HG03064 (cell line): ENCODE measurements at regions not wholly inside any gene's neighbourhood (a gene's known extent, or its start where the extent isn't known, plus 50 kb on each side); places are given as distances from the start of the nearest gene placed in this dataset.

Experiments used
- ATAC-seq: cut with Tn5 transposase; IDR thresholded peaks from one replicate; pipeline ENCODE4 v1.9.1; 2021; ENCODE audit warnings: low read depth; ENCODE audit not compliant: unreplicated experiment

DNA sequence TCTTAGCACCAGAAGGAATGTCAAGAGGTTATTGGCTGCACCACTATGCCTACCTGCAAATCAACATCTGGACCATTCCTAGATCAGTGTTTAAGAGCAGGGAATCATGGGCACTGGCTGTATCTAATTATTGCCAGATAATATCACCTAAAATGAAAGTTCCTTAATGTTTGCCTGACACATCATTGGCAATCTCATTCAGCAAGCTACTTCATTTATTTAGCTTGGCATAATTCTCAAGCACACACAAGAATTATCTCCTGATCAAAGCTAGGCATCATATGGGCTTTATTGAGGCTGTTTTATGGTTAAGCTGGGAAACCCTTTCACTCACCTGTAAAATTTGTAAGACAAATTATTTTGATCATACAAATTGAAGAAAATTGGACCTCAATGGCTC, 581.7 kb downstream of the INHBA start:
- ATAC-seq: no peak

DNA sequence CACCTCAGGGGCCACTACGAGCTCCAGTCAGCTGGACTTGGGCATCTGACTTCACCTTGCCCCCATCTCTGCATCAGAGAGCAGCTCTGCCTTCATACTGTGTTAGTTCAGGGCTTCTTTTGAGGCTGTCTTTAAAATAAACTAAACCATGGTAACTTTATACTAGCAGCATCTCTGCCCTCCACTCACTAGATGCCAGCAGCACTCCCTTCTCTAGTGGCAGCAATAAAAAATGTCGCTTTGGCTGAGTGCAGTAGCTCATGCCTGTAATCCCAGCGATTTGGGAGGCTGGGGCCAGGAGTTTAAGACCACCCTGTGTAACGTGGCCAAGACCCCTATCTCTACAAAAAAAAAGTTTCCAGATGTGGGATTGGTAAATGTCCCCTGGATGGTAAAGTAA, 584.4 kb downstream of the INHBA start:
- no peak for ATAC-seq

DNA sequence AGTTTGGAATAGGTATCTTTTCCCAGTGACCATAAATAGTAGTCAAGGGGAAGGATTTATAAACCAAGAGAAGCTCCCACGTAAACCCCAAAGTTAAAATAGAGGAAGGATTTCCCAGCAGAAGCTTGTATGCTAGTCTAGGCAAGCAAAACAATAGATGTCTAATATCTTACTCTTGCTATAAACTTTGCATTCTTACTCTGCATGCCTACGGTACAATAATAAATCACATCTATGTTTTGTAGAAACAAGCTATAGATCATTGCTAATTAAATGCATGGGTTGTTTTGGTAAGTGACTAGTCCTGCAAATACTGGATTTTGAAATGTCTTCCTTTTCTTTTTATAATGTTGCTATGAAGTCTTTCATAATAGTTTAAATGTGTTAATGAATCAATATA, 585.5 kb downstream of the INHBA start:
- no peak for ATAC-seq

DNA sequence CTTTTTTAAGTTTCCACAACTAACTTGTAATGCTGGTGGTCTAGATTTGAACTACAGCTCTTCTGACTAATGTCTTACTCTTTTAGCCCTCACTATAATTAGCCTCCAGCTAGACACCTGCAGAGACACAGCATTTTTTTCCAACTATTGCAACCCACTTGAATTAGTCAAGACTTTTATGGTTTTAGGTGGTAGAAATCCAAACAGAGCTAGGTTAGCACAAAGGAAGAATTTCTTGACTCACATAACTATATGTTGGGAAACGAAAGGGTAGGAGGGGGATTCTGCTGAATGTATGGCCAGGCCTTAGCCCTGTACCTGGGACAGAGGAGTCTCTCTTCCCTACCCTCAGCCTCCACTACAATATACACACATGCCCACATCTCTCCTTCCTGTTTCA, 586.1 kb downstream of the INHBA start:
- no peak for ATAC-seq

DNA sequence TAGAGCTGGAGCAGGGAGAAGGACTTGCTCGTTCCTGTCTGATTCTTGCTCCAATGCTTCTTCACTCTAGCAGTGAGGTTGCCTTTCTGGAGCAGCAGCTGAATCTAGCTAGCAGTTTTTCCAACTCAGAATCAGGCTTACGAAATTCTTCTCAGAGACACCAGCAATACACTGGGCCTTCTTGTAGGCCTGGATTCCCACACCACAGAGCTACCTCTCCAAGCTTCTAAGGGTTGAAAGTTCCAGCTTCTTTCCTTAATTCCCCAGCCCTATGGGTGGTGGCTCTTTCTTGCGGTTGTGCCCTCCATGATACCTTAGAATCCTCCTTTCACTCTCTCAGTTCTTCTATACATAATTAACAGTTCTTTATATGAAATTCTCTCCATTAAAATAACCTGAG, 586.6 kb downstream of the INHBA start:
- no peak for ATAC-seq

DNA sequence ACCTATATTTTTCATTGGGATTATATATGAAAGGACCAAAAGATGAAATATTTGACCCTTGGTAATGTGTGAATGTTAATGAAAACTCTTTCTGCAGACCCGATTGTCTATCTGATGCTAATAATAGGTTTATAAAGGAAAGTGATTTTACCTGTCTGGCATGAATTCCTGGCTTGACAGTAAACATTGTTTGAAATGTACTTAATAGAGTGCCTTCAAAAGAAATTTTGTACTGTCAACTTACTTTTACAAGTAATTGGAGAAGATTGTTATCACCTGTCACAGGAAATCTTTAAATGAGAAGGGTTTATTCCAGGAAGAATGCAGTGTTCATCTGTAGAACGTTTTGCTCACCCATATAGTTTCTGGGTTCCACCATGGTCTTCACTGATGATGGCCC, 588.2 kb downstream of the INHBA start:
- no peak for ATAC-seq

DNA sequence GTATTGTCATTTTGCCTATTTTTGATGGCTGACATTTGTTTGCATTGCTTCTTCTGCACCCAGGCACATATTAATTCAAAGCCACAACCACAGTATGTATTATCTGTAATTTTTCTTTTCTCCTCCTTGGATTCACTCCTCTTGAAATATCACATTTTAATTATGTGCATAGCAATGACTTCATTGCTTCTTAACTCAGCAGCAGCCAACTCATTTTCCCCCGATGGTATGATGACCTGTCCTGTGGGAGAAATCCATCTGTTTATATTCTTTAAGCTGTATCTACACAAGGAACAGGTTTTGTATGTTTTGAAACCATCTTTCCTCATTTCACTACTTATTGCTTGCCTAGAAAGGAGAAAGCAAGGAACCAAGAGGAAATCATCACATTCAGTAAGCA, 588.8 kb downstream of the INHBA start:
- ATAC-seq: no peak

DNA sequence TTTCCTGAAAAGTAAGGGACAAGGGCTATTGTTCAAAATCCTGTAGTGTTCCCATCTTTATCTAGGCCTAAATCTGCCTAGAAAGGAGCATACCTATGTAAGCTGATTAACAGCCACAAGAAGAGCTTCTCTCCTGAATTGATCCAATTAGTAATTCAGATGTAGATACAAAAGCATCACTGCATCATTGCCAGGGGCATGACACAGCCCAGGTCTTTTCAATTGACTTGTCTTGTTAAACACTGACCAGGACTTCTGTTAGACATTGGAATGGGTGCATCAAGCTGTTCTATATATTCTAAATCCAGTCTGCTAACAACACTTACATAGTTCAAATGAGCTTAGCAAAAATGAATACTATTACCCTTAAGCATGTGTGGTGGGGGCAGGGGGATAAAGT, 589.2 kb downstream of the INHBA start:
- no peak for ATAC-seq

DNA sequence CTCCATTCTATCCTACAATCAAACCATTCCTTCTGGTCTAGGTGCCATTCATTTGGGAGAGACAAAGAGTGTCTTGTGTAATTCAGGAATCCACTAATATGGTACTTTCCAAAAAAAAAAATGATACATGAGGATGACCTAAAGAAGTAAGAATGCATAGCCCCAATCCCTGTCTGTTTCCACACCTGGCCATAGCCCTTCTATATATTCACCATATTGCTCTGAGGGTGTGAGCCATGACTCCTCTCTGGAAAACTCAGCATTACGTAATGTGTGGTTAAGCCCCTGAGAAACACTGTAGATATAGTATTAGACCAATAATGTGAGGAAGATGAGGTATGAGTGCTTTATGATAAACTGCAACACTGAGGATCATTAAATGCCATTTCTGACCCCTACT, 592.7 kb downstream of the INHBA start:
- no peak for ATAC-seq

DNA sequence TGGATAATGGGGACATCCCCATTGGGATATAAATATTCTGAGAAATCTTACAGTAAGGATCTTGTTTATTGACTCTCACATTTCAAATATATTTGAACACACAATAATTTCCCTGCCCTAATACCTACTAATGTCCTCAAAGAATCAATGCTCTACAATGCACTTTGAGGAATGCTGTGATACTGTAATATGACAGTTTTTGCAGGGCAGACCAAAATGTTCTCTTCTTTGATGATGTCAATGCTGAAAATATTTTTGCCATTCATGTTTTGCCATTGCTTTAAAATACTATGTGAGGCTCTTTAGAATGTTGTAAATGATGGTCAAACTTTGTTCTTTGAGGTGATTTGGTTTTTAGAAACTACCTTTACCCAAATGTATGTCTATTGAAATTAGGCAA, 594.1 kb downstream of the INHBA start:
- no peak for ATAC-seq

DNA sequence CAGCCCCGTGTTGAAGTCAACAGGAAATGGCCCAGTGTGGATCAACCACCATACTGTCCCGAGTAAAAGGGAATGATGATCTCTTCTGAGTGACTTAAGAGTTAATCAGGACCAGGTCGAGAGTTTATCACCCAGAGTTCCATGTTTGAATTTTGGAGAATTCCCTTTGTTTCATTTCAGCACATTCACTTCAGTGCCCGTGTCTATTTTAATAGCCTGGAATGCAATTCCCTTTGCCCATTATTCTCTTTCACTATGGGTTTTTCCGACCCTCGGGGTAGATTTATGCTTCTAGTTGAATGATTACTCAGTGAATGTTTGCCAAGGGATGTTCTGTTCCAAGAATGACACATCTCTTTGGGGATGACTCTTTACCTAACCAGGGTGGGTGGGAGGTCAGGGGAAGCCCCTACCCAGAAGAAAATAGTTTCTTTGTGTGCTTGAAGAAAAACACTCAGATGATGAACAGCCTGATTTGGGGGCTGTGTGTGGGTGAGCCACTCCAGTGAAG, 594.9 kb downstream of the INHBA start:
- ATAC-seq: no peak

DNA sequence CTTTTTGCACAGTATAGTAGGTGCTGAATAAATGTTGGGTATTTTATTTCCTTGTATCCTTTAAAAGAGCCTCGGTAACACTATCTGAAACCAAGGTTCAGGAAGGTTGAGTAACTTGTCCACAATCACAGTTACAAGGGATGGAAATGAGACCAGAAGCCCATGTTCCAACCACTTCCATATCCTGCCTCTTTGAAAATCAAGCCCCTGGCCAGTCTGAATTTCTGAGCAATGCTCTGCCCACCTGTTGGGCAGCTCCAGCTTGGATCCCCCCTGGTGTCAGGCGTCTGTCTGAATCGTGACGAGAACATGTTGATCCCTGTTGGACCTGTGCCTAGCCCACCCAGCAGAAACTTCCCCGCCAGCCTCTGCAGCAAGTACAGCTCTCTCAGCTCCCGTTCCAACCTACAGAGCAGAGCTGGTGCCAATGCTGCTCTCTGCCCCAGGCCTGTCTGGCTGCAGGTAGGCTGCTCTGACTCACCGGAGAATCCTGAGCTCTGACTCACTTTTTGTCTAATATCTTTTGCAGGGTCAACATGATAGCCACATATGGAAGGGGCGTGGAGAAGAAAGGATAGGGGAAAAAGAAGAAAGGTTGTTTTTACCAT, 595.5 kb downstream of the INHBA start:
- ATAC-seq: no peak

DNA sequence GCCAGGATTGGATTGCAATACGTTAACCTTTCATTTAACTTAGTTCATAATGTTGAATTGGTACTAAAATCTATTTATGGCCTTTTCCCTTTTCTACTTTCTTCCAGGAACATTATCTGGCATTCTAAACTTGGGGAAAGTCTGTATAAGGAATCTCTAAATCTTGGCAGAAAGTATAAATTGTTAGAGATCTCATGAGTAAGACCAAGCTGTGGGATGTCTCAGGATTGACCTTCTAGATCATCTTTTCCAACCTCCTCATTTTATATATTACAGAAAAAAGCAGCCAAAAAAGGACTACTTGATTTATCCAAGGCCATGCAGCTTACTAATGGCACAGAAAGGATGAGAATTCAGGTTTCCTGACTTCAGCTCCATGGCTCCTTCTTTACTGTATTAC, 598.3 kb downstream of the INHBA start:
- no peak for ATAC-seq

DNA sequence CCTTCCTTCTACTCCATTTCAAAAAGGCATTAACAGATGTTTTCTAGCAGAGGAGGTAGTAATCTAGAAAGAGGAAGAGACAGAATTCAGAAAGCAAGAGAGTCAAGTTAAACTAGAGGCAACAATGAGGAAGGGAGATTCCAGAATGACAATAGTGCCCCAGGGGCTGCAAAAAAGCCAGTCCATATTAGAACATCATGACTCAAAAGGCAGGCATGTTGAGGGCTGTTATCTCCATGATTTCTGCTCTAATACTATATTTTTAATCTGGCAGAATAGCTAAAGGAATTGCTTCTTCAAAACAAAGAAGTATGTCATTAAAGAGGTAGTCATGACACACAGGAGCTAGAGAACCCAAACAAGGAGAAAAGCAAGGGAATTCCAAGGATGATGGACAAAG, 599.6 kb downstream of the INHBA start:
- ATAC-seq: no peak

DNA sequence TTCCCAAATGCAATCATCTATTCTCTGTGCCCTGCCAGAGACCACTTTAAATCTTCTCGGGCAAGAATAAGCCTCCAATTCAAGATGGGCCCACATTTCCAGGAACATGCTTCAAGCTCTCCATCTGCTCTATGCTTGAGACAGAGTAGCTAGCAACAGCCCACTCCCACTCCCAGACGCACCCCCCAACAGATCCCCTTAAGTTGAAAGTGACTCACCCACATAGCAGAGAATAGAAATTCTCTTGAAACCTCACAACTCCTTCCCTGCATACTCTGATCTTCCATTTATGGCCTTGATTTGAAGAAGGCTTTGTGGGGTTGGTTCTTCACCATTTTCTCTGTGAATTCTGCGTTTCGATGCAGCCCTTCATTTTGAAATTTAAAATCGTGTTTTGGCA, 604.0 kb downstream of the INHBA start:
- no peak for ATAC-seq

DNA sequence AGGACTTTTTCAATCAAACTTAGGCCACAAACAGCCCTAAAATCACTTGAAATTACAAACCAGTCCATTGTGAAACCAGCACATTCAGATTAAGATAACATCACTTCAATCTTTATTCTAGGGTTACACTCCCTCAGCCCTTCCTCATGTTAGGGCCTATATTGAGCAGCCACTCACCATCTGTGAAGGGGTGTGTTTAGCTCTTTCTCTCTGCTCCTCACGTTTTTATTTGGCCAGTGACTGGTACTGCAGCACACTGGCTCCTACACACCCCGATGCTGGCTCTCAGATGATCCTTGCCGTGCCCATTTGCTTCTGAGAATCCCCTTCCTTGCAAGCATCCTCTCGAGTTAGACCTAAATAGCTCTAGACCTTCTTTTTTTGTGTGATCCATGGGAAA, 604.5 kb downstream of the INHBA start:
- no peak for ATAC-seq

DNA sequence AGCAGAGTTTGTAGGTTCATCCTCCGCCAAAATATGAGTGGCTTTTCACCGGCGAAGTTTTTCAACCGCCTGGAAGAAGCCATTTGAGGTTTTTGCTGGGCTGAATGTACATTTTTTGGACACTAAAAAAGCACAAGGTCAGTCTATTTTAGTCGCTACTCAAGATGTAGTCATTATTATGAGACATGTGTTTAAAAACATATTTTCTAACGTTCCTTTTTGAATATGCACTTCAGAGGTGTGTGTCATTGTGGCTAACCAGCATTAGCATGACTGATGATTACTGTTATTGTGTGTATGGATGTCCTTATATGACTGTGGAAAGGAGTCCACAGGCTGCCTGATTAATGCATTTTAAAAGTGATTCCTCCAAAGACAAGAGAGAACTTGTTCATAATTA, 605.4 kb downstream of the INHBA start:
- ATAC-seq: no peak

DNA sequence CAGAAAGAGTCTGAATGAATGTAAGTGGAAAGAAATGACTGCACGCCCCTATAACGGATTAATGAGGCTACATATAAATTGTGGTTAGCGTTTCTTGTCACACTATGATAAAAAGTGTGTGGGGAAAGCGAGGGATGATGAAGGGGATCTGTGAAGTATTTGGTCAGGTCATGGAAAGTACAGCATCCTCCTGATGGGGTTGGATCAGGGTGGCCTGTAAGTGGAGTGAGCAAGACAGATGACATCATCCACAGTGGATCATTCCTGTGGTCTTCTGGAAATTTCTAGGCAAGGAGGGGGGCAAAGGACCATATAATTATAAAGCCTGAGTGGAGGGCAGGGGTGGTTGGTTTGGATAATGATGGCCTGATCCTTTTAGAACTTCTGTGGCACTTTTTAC, 606.0 kb downstream of the INHBA start:
- no peak for ATAC-seq

DNA sequence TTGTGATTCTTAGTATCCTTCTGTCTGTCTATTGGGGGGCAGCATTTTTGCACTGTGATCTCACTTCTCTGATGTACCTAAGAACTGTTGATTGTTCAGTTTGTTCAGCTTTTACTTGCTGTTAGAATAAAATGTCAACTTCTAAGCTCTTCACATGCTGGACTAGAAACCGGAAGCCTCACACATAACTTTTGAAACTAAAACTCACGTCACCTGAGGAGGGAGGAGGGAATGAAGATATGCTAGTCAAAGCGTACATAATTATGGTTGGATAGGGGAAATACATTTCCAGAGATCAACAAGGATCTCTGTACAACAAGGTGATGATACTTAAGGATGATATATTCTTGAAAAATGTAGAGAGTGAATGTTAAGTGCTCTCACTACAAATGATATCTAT, 609.7 kb downstream of the INHBA start:
- no peak for ATAC-seq

DNA sequence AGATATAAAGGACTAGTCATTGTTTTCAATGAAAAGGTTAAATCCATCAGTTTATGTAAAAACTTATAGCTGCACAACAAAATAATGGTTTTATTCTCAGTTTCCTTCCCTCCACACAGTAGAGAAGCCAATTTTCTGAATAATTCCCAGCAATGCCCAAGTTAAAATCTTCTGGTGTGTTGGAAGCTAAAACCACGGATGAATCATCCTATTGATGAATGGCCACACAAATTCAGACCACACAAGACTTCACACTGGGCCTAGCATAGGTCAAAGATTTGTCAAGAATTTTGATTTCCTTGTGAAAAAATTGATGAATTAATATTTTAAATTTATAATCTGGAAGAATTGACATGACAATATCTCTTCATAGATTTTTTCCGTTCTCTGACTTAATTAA, 617.6 kb downstream of the INHBA start:
- no peak for ATAC-seq

DNA sequence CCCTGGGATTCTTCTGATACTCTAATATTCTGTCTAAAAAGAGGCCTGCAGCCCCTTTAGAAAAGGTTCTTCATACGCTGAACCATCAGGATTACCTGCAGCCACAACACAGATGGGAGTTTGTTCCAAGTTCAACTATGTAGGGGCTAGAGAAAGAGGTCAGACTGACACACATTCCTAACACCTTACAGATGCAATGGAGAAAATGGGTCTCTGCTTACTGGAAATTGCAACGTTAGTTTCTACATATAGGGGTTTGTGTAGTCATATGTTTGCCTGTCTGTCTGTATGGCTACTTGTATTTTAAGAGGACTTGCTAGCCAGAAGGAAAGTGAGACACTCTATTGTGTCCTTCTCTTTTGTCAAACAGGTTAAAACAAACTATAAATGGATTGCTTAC, 618.5 kb downstream of the INHBA start:
- ATAC-seq: no peak

DNA sequence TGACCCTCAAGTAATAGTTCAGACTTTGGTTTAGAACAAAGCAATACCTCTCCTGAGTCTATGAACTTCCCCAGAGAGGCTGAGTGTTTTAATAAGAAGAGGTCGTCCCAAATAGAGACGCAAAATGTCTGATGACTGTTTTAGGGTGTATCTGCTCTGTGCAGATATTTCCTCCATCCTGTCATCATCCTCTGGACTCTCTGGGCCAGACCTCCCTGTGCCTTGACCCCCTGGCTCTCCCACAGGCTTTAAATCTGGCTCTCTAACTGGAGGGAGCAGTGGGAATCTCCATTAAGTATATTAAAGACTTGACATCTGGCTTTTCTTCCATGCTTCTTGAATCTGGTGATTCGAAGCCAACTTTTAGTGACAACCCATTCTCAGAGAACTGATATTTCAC, 633.3 kb downstream of the INHBA start:
- no peak for ATAC-seq

DNA sequence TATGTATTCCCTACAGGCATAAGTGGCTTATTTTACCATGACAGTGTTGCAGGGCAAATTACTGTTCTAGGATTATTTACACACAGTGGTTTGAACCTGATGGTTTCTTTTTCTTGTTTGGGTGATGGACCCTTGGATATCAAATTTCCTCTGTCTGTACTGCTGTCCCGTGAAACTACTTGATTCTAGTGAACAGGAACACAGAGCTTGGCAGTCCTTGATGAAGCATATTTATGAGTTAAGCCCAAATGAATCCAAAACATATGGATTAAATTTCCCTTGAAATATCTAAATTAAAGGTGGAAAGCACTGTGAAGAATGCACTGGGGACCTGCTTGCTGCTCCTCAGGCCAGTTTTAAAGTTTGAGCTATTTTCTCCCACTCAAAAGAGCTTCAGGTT, 635.3 kb downstream of the INHBA start:
- ATAC-seq: no peak
